A549 (cell line): ENCODE measurements at regions not wholly inside any gene's neighbourhood (a gene's known extent, or its start where the extent isn't known, plus 50 kb on each side); places are given as distances from the start of the nearest gene placed in this dataset.

ENCODE experiments used
- ATAC-seq, 2 experiments: fragments of 200-7000 bp in 1 of 2; fragments of >200 bp in 1 of 2; cut with Nextera tagmentation in 1 of 2; cut with Tn5 transposase in 1 of 2; 3 replicates each; pipeline versions ENCODE4 v1.8.0 to v1.9.1; 2018 to 2020; ENCODE audit warnings: mild to moderate bottlenecking in 1 of 2, moderate library complexity in 1 of 2
- CTCF ChIA-PET: fragments of 300-600 bp; sonication (Branson Sonifier 250); formaldehyde crosslinking; extraction: SDS; loops from one replicate; lab custom pipeline; 2021; ENCODE audit warnings: antibody characterized with exemption, inconsistent platforms; lab: Yijun Ruan, JAX
- POLR2A ChIA-PET: fragments of 350-600 bp; formaldehyde crosslinking; extraction: SDS; loops from one replicate; lab custom pipeline; 2021; ENCODE audit warnings: antibody characterized with exemption, inconsistent platforms; lab: Yijun Ruan, JAX
- DNase-seq, 2 experiments: peaks; one replicate each; pipeline versions ENCODE4 v3.0.0 to v3.0.0-alpha.2; 2011 to 2016; ENCODE audit warnings: low read depth in 1 of 2, low spot score in 1 of 2
- FAIRE-seq: peaks from 2 replicates; lab custom pipeline; 2011; peaks lifted over from hg19 to GRCh38; lab: Jason Lieb, UNC
- H3K27ac ChIP-seq, 2 experiments: fragments of >200 bp; sonication (Bioruptor Twin); formaldehyde crosslinking; 3 replicates each; pipeline ENCODE4 v1.5.1; 2016 to 2017
- H3K4me1 ChIP-seq: fragments of >200 bp; sonication (Bioruptor Twin); formaldehyde crosslinking; 3 replicates; pipeline ENCODE4 v1.6.1; 2016
- H3K4me2 ChIP-seq: fragments of >200 bp; sonication (Bioruptor Twin); formaldehyde crosslinking; 3 replicates; pipeline ENCODE4 v1.6.1; 2016
- H3K4me3 ChIP-seq: fragments of >200 bp; sonication (Bioruptor Twin); formaldehyde crosslinking; 3 replicates; pipeline ENCODE4 v1.5.1; 2016
- H3K9me3 ChIP-seq: fragments of >200 bp; sonication (Bioruptor Twin); formaldehyde crosslinking; 3 replicates; pipeline ENCODE4 v1.6.1; 2016
- BCL3 ChIP-seq: fragments of >200 bp; sonication (Bioruptor Twin); formaldehyde crosslinking; IDR thresholded peaks from 3 replicates; pipeline ENCODE4 v1.6.1; 2016
- BHLHE40 ChIP-seq: IDR thresholded peaks from 2 replicates; pipeline ENCODE4 v1.6.1; 2012; ENCODE audit warnings: low read depth, low read length, inconsistent platforms
- CBX8 ChIP-seq: fragments of 200-600 bp; sonication (generic); IDR thresholded peaks from 2 replicates; pipeline ENCODE4 v1.6.1; 2016
- EHF ChIP-seq: fragments of 250-450 bp; sonication (Bioruptor Pico); IDR thresholded peaks from 2 replicates; pipeline ENCODE4 v1.5.0; 2020; ENCODE audit warnings: mild to moderate bottlenecking
- EP300 ChIP-seq, 2 experiments: fragments of >200 bp; sonication (Bioruptor Twin); formaldehyde crosslinking; IDR thresholded peaks; 2 replicates in 1 of 2; 3 replicates in 1 of 2; pipeline ENCODE4 v1.6.1; 2016 to 2017
- FOSB ChIP-seq: fragments of 250-450 bp; sonication (Bioruptor Pico); IDR thresholded peaks from 2 replicates; pipeline ENCODE4 v1.5.0; 2020; ENCODE audit warnings: mild to moderate bottlenecking, moderate library complexity
- FOSL2 ChIP-seq, 2 experiments: fragments of 450-650 bp in 1 of 2; fragments of >200 bp in 1 of 2; sonication (Bioruptor Twin) in 1 of 2; formaldehyde crosslinking; IDR thresholded peaks; 2 replicates each; pipeline versions ENCODE4 v1.5.0 to v1.6.1; 2016 to 2020; ENCODE audit warnings: mild to moderate bottlenecking in 1 of 2, moderate library complexity in 1 of 2
- HOXB5 ChIP-seq: fragments of 250-450 bp; sonication (Bioruptor Pico); IDR thresholded peaks from 2 replicates; pipeline ENCODE4 v1.5.0; 2020; ENCODE audit warnings: mild to moderate bottlenecking, moderate library complexity
- JUNB ChIP-seq: fragments of >200 bp; sonication (Bioruptor Twin); formaldehyde crosslinking; IDR thresholded peaks from 2 replicates; pipeline ENCODE4 v1.6.1; 2016
- KDM1A ChIP-seq: fragments of 200-600 bp; sonication (generic); IDR thresholded peaks from 2 replicates; pipeline ENCODE4 v1.6.1; 2016; ENCODE audit warnings: low read depth, mild to moderate bottlenecking
- POLR2A ChIP-seq: IDR thresholded peaks from 2 replicates; pipeline ENCODE4 v1.6.1; 2012; ENCODE audit warnings: mild to moderate bottlenecking, low read length
- RARB ChIP-seq: fragments of 250-450 bp; sonication (Bioruptor Pico); IDR thresholded peaks from 2 replicates; pipeline ENCODE4 v1.8.0; 2021; ENCODE audit warnings: mild to moderate bottlenecking, moderate library complexity
- RCOR1 ChIP-seq: fragments of 150-350 bp; IDR thresholded peaks from 2 replicates; pipeline ENCODE4 v1.6.1; 2014; ENCODE audit warnings: antibody characterized with exemption, low read length, low read depth
- SMC3 ChIP-seq: fragments of >200 bp; sonication (Bioruptor Twin); formaldehyde crosslinking; IDR thresholded peaks from 3 replicates; pipeline ENCODE4 v1.6.1; 2018; ENCODE audit warnings: inconsistent platforms
- ZC3H11A ChIP-seq: fragments of 450-650 bp; IDR thresholded peaks from 2 replicates; pipeline ENCODE4 v1.6.1; 2014; ENCODE audit warnings: antibody characterized with exemption, mild to moderate bottlenecking
- ZFP36 ChIP-seq: fragments of 450-650 bp; IDR thresholded peaks from 2 replicates; pipeline ENCODE4 v1.6.1; 2014; ENCODE audit warnings: borderline replicate concordance; ENCODE audit not compliant: partially characterized antibody
- WGBS: methylation state at CpG from one replicate; pipeline ENCODE4 v1.1.6; 2017; ENCODE audit errors: missing lambda C conversion rate; 5-methylcytosine and 5-hydroxymethylcytosine counted together
- TF ChIP-seq, protein P1 (sequence below): IDR thresholded peaks from 2 replicates; pipeline ENCODE4 v1.6.1; 2012
- TF ChIP-seq, protein P2 (sequence below): fragments of 250-450 bp; sonication (Bioruptor Pico); IDR thresholded peaks from 2 replicates; pipeline ENCODE4 v1.5.0; 2021; ENCODE audit warnings: mild to moderate bottlenecking, moderate library complexity, borderline replicate concordance

DNA sequence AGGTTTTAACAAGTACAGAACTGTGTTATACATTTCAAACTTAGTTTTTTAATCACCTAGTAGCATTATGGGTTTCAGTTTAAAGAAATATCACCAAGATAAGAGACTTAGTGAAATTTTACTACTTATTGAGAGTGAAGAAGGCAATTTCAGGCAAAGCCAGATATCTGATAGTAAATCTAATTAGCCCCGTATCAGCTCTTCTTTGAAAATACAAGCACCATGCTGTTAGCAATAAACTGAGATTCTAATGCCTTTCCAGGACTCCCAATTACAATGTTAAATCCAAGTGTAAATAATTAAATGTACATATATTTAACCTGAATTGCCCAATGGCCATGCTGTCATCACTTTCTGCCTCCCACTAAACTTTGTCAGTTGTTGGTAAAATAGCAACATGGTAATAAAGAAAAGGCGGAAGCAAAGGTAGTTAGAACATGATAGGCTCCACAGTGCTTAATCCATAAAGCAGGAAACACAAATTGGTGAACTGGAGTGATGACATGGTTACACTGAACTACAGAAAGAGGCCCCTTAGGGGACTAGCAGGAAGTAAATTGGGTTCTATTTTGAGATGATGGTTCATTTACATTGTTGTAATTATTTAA is 646.1 kb downstream of the C12orf50 start (continued):
- no peak for TF ChIP-seq BCL3
- TF ChIP-seq EP300 (IDR thresholded peaks at IDR 0.05): no peak
- TF ChIP-seq EHF (CRISPR knock-in tag): no peak

- 75% methylated on average over 2 of the region's 2 CpGs for WGBS
- FAIRE-seq: no peak
- DNase-seq: no peak
- TF ChIP-seq ZFP36: no peak
- no peak for TF ChIP-seq KDM1A
- TF ChIP-seq, protein P1, sequence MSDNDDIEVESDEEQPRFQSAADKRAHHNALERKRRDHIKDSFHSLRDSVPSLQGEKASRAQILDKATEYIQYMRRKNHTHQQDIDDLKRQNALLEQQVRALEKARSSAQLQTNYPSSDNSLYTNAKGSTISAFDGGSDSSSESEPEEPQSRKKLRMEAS: no peak
- no peak for TF ChIP-seq EHF (CRISPR knock-in tag)
- TF ChIP-seq, protein P2, sequence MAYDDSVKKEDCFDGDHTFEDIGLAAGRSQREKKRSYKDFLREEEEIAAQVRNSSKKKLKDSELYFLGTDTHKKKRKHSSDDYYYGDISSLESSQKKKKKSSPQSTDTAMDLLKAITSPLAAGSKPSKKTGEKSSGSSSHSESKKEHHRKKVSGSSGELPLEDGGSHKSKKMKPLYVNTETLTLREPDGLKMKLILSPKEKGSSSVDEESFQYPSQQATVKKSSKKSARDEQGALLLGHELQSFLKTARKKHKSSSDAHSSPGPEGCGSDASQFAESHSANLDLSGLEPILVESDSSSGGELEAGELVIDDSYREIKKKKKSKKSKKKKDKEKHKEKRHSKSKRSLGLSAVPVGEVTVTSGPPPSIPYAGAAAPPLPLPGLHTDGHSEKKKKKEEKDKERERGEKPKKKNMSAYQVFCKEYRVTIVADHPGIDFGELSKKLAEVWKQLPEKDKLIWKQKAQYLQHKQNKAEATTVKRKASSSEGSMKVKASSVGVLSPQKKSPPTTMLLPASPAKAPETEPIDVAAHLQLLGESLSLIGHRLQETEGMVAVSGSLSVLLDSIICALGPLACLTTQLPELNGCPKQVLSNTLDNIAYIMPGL (CRISPR knock-in tag): no peak
- no peak for TF ChIP-seq RARB (CRISPR knock-in tag)
- no peak for TF ChIP-seq RCOR1
- TF ChIP-seq POLR2A: no peak
- no peak for TF ChIP-seq FOSB (CRISPR knock-in tag)
- TF ChIP-seq ZC3H11A: no peak
- no peak overlapping the region for H3K4me2 ChIP-seq
- H3K4me3 ChIP-seq: no peak overlapping the region
- ChIA-PET CTCF (no interaction called here), POLR2A (no interaction called here)
- no peaks in the 10 kb centered on the region for H3K9me3 ChIP-seq
- ATAC-seq: no peak
- H3K4me1 ChIP-seq: no peaks in the 10 kb centered on the region
- H3K27ac ChIP-seq: no peak overlapping the region
These were observed 646.8 kb downstream of the C12orf50 start for GRCh38 chr12:87382436-87382835.

GRCh38 chr12:87381742-87382141 is 647.5 kb downstream of the C12orf50 start:
- WGBS: 85% methylated on average over 1 of the region's 1 CpG
- H3K27ac ChIP-seq: no peak overlapping the region
- H3K4me3 ChIP-seq: no peak overlapping the region
- TF ChIP-seq CBX8 (no peak), RARB (CRISPR knock-in tag) (no peak), HOXB5 (no peak), BHLHE40 (no peak), ZFP36 (no peak), SMC3 (no peak)
- H3K9me3 ChIP-seq: no peaks in the 10 kb centered on the region
- FAIRE-seq (no peak), DNase-seq (no peak), ATAC-seq (no peak)
- no peaks in the 10 kb centered on the region for H3K4me1 ChIP-seq
- ChIA-PET CTCF (no interaction called here), POLR2A (no interaction called here)
- no peak overlapping the region for H3K4me2 ChIP-seq

GRCh38 chr12:87378526-87378925 is 650.7 kb downstream of the C12orf50 start:
- POLR2A ChIA-PET: no interaction called here
- no peak for FAIRE-seq
- no peaks in the 10 kb centered on the region for H3K4me1 ChIP-seq
- no peak for TF ChIP-seq FOSL2 (IDR thresholded peaks at IDR 0.05)
- no peak for TF ChIP-seq FOSL2 (CRISPR knock-in tag; IDR thresholded peaks at IDR 0.05)
- TF ChIP-seq ZC3H11A: no peak
- no peak for TF ChIP-seq JUNB
- TF ChIP-seq FOSB (CRISPR knock-in tag): no peak
- no peak for TF ChIP-seq RCOR1
- TF ChIP-seq, all 56 proteins: peak for 0
- no peak overlapping the region for H3K27ac ChIP-seq
- ATAC-seq (no peak), DNase-seq (no peak)
- peaks cover 17% of the 10 kb centered on the region; the same call in 1 of the 3 replicates for H3K9me3 ChIP-seq
- H3K4me3 ChIP-seq: no peak overlapping the region
- CTCF ChIA-PET: no interaction called here
- 81% methylated on average over 2 of the region's 2 CpGs for WGBS
- H3K4me2 ChIP-seq: no peak overlapping the region
